ENCODE measurements at regions not wholly inside any gene's neighbourhood (a gene's known extent, or its start where the extent isn't known, plus 50 kb on each side); places are given as distances from the start of the nearest gene placed in this dataset.
A peak's percentile ranks its signal among the peaks of the same experiment; 100 is the strongest.
"Not testable (repeated sequence)": the region's sequence is repeated elsewhere in the genome, so short reads cannot be mapped to it uniquely, and the experiment has no call there.

DNA sequence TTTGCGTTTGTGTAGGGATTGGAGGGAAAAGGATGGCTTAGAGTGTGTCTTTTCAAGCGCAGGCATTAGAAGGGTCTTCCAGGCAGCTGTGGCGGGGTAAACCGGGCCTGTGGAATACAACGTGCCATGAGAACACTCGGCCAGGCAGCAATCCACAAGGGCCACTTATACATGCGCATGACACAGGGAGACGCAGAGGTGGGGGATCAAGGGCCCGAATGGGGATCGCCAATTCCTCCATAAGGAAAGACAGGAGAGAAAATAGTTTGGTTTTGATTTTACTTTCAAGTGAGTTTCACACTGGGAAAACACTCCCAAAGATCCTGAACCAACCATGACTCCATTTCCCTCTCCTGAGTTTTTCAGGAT is 71.6 kb downstream of the SPRING1 start:
- no peak overlapping the region for H3K27ac Mint-ChIP-seq (ENCODE audit: unreplicated experiment)
- H3K36me3 Mint-ChIP-seq (ENCODE audit: low read depth): no peaks in the 10 kb centered on the region
- no peak for DNase-seq (ENCODE audit: low spot score)
- TF ChIP-seq, protein P1, sequence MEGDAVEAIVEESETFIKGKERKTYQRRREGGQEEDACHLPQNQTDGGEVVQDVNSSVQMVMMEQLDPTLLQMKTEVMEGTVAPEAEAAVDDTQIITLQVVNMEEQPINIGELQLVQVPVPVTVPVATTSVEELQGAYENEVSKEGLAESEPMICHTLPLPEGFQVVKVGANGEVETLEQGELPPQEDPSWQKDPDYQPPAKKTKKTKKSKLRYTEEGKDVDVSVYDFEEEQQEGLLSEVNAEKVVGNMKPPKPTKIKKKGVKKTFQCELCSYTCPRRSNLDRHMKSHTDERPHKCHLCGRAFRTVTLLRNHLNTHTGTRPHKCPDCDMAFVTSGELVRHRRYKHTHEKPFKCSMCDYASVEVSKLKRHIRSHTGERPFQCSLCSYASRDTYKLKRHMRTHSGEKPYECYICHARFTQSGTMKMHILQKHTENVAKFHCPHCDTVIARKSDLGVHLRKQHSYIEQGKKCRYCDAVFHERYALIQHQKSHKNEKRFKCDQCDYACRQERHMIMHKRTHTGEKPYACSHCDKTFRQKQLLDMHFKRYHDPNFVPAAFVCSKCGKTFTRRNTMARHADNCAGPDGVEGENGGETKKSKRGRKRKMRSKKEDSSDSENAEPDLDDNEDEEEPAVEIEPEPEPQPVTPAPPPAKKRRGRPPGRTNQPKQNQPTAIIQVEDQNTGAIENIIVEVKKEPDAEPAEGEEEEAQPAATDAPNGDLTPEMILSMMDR (IDR thresholded peaks at IDR 0.05): no peak
- no peaks in the 10 kb centered on the region for H3K27me3 Mint-ChIP-seq (ENCODE audit: low read depth)
- H3K4me3 Mint-ChIP-seq (ENCODE audit: unreplicated experiment): no peak overlapping the region
- H3K9me3 Mint-ChIP-seq (ENCODE audit: low read depth): no peaks in the 10 kb centered on the region
- peaks cover 19% of the 10 kb centered on the region for H3K4me1 Mint-ChIP-seq (ENCODE audit: low read depth)

GRCh38 chr12:116665666-116666304 is 72.1 kb downstream of the SPRING1 start:
- Mint-ChIP-seq H3K9me3 (ENCODE audit: low read depth) (no peaks in the 10 kb centered on the region), H3K4me3 (ENCODE audit: unreplicated experiment) (no peak overlapping the region), H3K4me1 (ENCODE audit: low read depth) (peaks cover 19% of the 10 kb centered on the region), H3K27me3 (ENCODE audit: low read depth) (no peaks in the 10 kb centered on the region), H3K36me3 (ENCODE audit: low read depth) (no peaks in the 10 kb centered on the region), H3K27ac (ENCODE audit: unreplicated experiment) (no peak overlapping the region)
- DNase-seq (ENCODE audit: low spot score): no peak
- TF ChIP-seq, protein P1 (IDR thresholded peaks at IDR 0.05): no peak

DNA sequence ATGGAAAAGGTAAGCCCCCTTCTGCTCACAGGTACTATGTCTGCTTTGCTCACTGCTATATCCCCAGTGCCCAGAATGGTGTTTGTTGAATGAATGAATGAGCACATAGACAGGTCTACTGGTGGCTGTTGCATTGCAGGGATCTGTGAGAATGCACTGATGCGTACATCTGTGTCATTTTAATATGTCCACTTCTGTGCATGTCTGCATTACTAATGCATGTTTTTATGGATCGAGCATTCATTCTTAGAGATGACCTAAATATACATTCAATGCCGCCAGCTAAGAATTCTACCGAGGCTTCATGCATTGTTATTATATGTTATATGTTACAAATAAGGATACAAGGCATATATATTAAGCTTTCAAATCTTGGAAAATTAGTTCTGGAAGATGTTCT is 73.8 kb downstream of the SPRING1 start:
- Mint-ChIP-seq H3K27me3 (ENCODE audit: low read depth) (no peaks in the 10 kb centered on the region), H3K4me1 (ENCODE audit: low read depth) (peaks cover 26% of the 10 kb centered on the region), H3K4me3 (ENCODE audit: unreplicated experiment) (no peak overlapping the region), H3K9me3 (ENCODE audit: low read depth) (no peaks in the 10 kb centered on the region), H3K36me3 (ENCODE audit: low read depth) (no peaks in the 10 kb centered on the region), H3K27ac (ENCODE audit: unreplicated experiment) (no peak overlapping the region)
- TF ChIP-seq, protein P1 (IDR thresholded peaks at IDR 0.05): no peak
- no peak for DNase-seq (ENCODE audit: low spot score)

GRCh38 chr12:116662612-116663144 is 75.2 kb downstream of the SPRING1 start:
- Mint-ChIP-seq H3K4me3 (ENCODE audit: unreplicated experiment) (peak overlapping the region; percentile 25), H3K4me1 (ENCODE audit: low read depth) (peaks cover 39% of the 10 kb centered on the region)
- no peak for DNase-seq (ENCODE audit: low spot score)

DNA sequence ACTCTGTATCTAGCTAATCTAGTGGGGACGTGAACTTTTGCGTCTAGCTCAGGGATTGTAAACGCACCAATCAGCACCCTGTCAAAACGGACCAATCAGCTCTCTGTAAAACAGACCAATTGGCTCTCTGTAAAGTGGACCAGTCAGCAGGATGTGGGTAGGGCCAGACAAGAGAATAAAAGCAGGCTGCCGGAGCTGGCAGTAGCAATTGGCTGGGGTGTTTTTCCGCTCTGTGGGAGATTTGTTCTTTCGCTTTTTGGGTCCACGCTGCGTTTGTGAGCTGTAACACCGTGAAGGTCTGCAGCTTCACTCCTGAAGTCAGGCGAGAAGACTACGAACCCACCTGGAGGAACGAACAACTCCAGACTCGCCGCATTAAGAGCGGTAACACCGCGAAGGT is 76.5 kb downstream of the SPRING1 start:
- H3K27ac Mint-ChIP-seq (ENCODE audit: unreplicated experiment): no peak overlapping the region
- no peak overlapping the region for H3K4me3 Mint-ChIP-seq (ENCODE audit: unreplicated experiment)
- H3K4me1 Mint-ChIP-seq (ENCODE audit: low read depth): peaks cover 42% of the 10 kb centered on the region
- no peaks in the 10 kb centered on the region for H3K36me3 Mint-ChIP-seq (ENCODE audit: low read depth)
- no peak for DNase-seq (ENCODE audit: low spot score)
- H3K9me3 Mint-ChIP-seq (ENCODE audit: low read depth): no peaks in the 10 kb centered on the region
- H3K27me3 Mint-ChIP-seq (ENCODE audit: low read depth): no peaks in the 10 kb centered on the region
- TF ChIP-seq, protein P1 (IDR thresholded peaks at IDR 0.05): no peak

More at GRCh38 chr12:116662612-116663144, 75.2 kb downstream of the SPRING1 start:
- Mint-ChIP-seq H3K27ac (ENCODE audit: unreplicated experiment) (no peak overlapping the region), H3K9me3 (ENCODE audit: low read depth) (no peaks in the 10 kb centered on the region), H3K36me3 (ENCODE audit: low read depth) (no peaks in the 10 kb centered on the region), H3K27me3 (ENCODE audit: low read depth) (no peaks in the 10 kb centered on the region)
- TF ChIP-seq, protein P1 (IDR thresholded peaks at IDR 0.05): peak; percentile 47

GRCh38 chr12:116660740-116661139 is 77.1 kb downstream of the SPRING1 start:
- not testable (repeated sequence) for DNase-seq (ENCODE audit: low spot score); H3K36me3 Mint-ChIP-seq (ENCODE audit: low read depth); H3K27ac Mint-ChIP-seq (ENCODE audit: unreplicated experiment); H3K9me3 Mint-ChIP-seq (ENCODE audit: low read depth); H3K4me3 Mint-ChIP-seq (ENCODE audit: unreplicated experiment); H3K27me3 Mint-ChIP-seq (ENCODE audit: low read depth)
- peaks cover 41% of the 10 kb centered on the region for H3K4me1 Mint-ChIP-seq (ENCODE audit: low read depth)
